Spleen (tissue), 11 donors: ENCODE measurements at regions not wholly inside any gene's neighbourhood (a gene's known extent, or its start where the extent isn't known, plus 50 kb on each side); places are given as distances from the start of the nearest gene placed in this dataset.
"Not testable (repeated sequence)": the region's sequence is repeated elsewhere in the genome, so short reads cannot be mapped to it uniquely, and the experiment has no call there.

Experiments
- DNase-seq: peaks from one replicate; pipeline ENCODE4 v3.0.0-alpha.2; 2020
- H3K27ac ChIP-seq, 8 donors: fragments of 200-600 bp; sonication (generic) in 7 of 8; 1 replicate in 4 of 8; 2 replicates in 4 of 8; pipeline versions ENCODE4 v1.5.0 to v1.8.0; 2016 to 2021; ENCODE audit warnings: inconsistent platforms in 4 of 8, mild to moderate bottlenecking in 4 of 8, moderate library complexity in 1 of 8
- H3K27me3 ChIP-seq, 7 donors: fragments of 200-600 bp; sonication (generic) in 6 of 7; replicated peaks in 1 of 7; 1 replicate in 4 of 7; 2 replicates in 3 of 7; pipeline versions ENCODE4 v1.5.0 to v1.8.0; 2016 to 2021; ENCODE audit warnings: inconsistent platforms in 3 of 7, mild to moderate bottlenecking in 1 of 7
- H3K36me3 ChIP-seq, 6 donors: fragments of 200-600 bp; sonication (generic) in 5 of 6; 1 replicate in 4 of 6; 2 replicates in 2 of 6; pipeline versions ENCODE4 v1.5.0 to v1.8.0; 2016 to 2021; ENCODE audit warnings: inconsistent platforms in 2 of 6
- H3K4me1 ChIP-seq, 6 donors: fragments of 200-600 bp; sonication (generic) in 5 of 6; 1 replicate in 3 of 6; 2 replicates in 3 of 6; pipeline versions ENCODE4 v1.5.0 to v1.8.0; 2016 to 2021; ENCODE audit warnings: inconsistent platforms in 3 of 6
- H3K4me3 ChIP-seq, 8 donors: fragments of 200-600 bp; sonication (generic) in 7 of 8; 1 replicate in 4 of 8; 2 replicates in 4 of 8; pipeline versions ENCODE4 v1.5.0 to v1.8.0; 2016 to 2021; ENCODE audit warnings: inconsistent platforms in 4 of 8, mild to moderate bottlenecking in 4 of 8, moderate library complexity in 2 of 8
- H3K9me3 ChIP-seq, 8 donors: fragments of 200-600 bp; sonication (generic) in 7 of 8; 1 replicate in 4 of 8; 2 replicates in 4 of 8; pipeline versions ENCODE4 v1.5.0 to v1.8.0; 2016 to 2021; ENCODE audit warnings: inconsistent platforms in 4 of 8
- POLR2A ChIP-seq, 3 donors: fragments of 450-650 bp; IDR thresholded peaks; one replicate each; pipeline ENCODE4 v1.5.1; 2017; ENCODE audit warnings: antibody characterized with exemption in 3 of 3, mild to moderate bottlenecking in 1 of 3
- POLR2AphosphoS5 ChIP-seq, 3 donors: sonication (generic); formaldehyde crosslinking; IDR thresholded peaks; one replicate each; pipeline ENCODE4 v1.5.1; 2017; ENCODE audit warnings: antibody characterized with exemption in 3 of 3
- WGBS, 5 donors: extraction: QIAGEN DNeasy Blood & Tissue Kit in 3 of 5; methylation state at CpG; one replicate each; pipeline versions ENCODE4 v1.1.5 to v1.1.7; 2013 to 2018; 5-methylcytosine and 5-hydroxymethylcytosine counted together
- intact Hi-C: fragments of 100-400 bp; cut with DNase I; formaldehyde crosslinking; loops from one replicate; pipeline ENCODE4 v1.15.0; 2023; ENCODE audit warnings: low total_unique reads
- TF ChIP-seq, protein P1 (sequence below), 11 experiments: fragments of 200-600 bp in 7 of 11; fragments of 450-650 bp in 4 of 11; sonication (generic) in 4 of 11; IDR thresholded peaks in 8 of 11; conservative IDR thresholded peaks in 3 of 11; 1 replicate in 7 of 11; 2 replicates in 4 of 11; pipeline versions ENCODE4 v1.4.0 to v1.8.0; 2016 to 2021; ENCODE audit warnings: antibody characterized with exemption in 11 of 11, inconsistent platforms in 4 of 11, mild to moderate bottlenecking in 1 of 11
- donor health status: healthy with polysubstance abuse.
- donor health status: DM: no; HTN: no; CAD: no; lungs with moderate emphysema.
- donor health status: DM: no; HTN: no; CAD: no.
- donor health status: Bipolar disorder and iron deficiency.
- donor health status: healthy.
- donor health status: DM: no; HTN: no; CAD: no.
- donor health status: DM: yes; HTN: yes; CAD: no.

DNA sequence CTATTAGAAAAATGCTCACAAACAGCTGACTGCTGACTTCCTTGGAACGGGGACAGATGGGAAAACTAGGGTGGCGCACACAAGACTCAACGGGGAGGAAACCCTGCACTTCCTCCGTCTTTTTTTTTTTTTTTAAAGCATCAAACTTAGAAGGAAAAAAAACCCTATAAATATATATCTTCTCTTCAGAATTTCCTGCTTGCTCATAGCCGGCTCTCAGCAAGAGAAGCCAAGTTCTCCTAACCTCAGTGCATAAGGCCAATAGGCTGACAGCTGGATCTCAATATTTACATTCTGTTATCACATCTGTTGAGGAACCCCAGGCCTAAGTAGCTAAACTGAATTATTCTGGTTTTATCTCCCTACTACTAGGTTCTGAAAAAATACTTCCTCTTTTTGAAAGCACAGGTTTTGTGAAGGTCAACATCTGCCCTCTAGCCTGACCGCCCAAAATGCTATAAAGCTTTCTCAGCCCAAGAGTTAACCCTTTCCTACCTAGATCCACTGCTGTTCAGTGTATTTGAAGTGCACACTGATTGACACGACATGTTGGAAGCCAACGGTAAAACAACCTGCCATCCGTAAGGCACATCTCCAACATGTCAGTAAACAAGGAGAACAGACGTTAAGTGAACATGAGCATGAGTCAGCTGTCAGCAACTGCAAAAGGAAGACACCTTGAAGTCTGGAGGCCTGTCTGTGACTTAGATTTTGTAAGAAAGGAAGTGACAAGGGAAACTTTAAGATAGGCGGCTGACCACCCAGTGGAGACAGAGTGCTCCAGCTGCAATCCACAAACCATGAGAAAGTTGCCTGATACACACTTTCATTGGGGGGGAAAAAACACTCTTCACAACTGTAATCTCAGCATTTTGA is 83.8 kb downstream of the EBLN1 start:
- intact Hi-C loops, result no loop called here
- H3K4me1 ChIP-seq, result peaks cover 6 to 19% (median 15%) of the 10 kb centered on the region in 6 donors
- H3K4me3 ChIP-seq, result no peak overlapping the region
- DNase-seq, result no peak
- TF ChIP-seq POLR2A (IDR thresholded peaks at IDR 0.05), result no peak
- peak overlapping the region in 4 of 8 donors; percentile 20 to 43 (median 27) for H3K27ac ChIP-seq
- no peaks in the 10 kb centered on the region for H3K36me3 ChIP-seq
- peaks cover 0 to 4% (median 0%) of the 10 kb centered on the region in 8 donors for H3K9me3 ChIP-seq
- WGBS, 5 donors, result 9 to 15% (median 12%) methylated on average over 11 of the region's 11 CpGs
- H3K27me3 ChIP-seq, result peaks cover 0 to 10% (median 0%) of the 10 kb centered on the region in 7 donors

DNA sequence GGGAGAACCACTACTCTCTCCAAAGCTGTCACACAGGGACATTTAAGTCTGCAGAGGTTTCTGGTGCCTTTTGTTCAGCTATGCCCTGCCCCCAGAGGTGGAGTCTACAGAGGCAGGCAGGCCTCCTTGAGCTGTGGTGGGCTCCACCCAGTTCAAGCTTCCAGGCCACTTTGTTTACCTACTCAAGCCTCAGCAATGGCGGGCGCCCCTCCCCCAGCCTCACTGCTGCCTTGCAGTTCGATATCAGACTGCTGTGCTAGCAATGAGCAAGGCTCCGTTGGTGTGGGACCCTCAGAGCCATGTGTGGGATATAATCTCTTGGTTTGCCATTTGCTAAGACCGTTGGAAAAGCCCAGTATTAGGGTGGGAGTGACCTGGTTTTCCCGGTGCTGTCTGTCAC is 87.0 kb downstream of the EBLN1 start:
- H3K9me3 ChIP-seq, H3K27me3 ChIP-seq, H3K36me3 ChIP-seq, H3K4me3 ChIP-seq, H3K27ac ChIP-seq, intact Hi-C loops, DNase-seq: not testable (repeated sequence)
- 86 to 96% (median 89%) methylated on average over 5 to 6 of the region's 6 CpGs for WGBS, 5 donors
- peaks cover 6 to 19% (median 15%) of the 10 kb centered on the region in 6 donors for H3K4me1 ChIP-seq

DNA sequence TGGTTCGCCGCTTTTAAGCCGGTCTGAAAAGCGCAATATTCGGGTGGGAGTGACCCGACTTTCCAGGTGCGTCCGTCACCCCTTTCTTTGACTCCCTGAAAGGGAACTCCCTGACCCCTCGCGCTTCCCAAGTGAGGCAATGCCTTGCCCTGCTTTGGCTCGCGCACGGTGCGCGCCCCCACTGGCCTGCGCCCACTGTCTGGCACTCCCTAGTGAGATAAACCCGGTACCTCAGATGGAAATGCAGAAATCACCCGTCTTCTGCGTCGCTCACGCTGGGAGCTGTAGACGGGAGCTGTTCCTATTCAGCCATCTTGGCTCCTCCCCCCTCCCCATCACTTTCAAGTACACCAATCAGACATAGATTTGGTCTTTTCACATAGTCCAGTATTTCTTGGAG is 88.2 kb downstream of the EBLN1 start:
- H3K9me3 ChIP-seq, DNase-seq, H3K4me3 ChIP-seq, H3K36me3 ChIP-seq, H3K27ac ChIP-seq, intact Hi-C loops, H3K27me3 ChIP-seq: not testable (repeated sequence)
- H3K4me1 ChIP-seq, result peaks cover 6 to 19% (median 15%) of the 10 kb centered on the region in 6 donors
- WGBS, 5 donors, result 91 to 96% (median 93%) methylated on average over 14 to 22 of the region's 22 CpGs

DNA sequence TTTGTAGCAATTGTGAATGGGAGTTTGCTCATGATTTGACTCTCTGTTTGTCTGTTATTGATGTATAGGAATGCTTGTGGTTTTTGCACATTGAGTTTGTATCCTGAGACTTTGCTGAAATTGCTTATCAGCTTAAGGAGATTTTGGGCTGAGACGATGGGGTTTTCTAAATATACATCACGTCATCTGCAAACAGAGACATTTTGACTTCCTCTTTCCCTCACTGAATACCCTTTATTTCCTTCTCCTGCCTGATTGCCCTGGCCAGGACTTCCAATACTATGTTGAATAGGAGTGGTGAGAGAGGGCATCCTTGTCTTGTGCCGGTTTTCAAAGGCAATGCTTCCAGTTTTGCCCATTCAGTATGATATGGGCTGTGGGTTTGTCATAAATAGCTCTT is 96.6 kb downstream of the EBLN1 start:
- intact Hi-C loops, H3K36me3 ChIP-seq, H3K4me1 ChIP-seq, H3K27ac ChIP-seq, H3K4me3 ChIP-seq, DNase-seq, H3K27me3 ChIP-seq: not testable (repeated sequence)
- H3K9me3 ChIP-seq, result peaks cover 0 to 17% (median 12%) of the 10 kb centered on the region in 8 donors
- 51 to 61% (median 53%) methylated on average over 3 of the region's 3 CpGs for WGBS, 5 donors

DNA sequence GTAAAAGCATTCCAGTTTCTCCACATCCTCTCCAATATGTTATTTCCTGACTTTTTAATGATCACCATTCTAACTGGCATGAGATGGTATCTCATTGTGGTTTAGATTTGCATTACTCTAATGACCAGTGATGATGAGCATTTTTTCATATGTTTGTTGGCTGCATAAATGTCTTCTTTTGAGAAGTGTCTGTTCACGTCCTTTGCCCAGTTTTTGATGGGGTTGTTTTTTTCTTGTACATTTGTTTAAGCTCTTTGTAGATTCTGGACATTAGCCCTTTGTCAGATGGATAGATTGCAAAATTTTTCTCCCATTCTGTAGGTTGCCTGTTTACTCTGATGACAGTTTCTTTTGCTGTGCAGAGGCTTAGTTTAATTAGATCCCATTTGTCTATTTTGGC is 97.7 kb downstream of the EBLN1 start:
- DNase-seq, H3K4me1 ChIP-seq, H3K27ac ChIP-seq, H3K27me3 ChIP-seq, intact Hi-C loops, H3K4me3 ChIP-seq, H3K36me3 ChIP-seq: not testable (repeated sequence)
- peaks cover 0 to 17% (median 12%) of the 10 kb centered on the region in 8 donors for H3K9me3 ChIP-seq
- WGBS, 5 donors, result 82 to 95% (median 92%) methylated on average over 1 of the region's 1 CpG

DNA sequence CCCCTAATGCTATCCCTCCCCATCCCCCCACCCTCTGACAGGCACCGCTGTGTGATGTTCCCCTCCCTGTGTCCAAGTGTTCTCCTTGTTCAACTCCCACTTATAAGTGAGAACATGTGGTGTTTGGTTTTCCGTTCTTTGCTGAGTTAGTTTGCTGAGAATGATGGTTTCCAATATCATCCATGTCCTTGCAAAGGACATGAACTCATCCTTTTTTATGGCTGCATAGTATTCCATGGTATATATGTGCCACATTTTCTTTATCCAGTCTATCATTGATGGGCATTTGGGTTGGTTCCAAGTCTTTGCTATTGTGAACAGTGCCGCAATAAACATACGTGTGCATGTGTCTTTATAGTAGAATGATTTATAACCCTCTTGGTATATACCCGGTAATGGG is 98.2 kb downstream of the EBLN1 start:
- 94 to 98% (median 95%) methylated on average over 5 of the region's 5 CpGs for WGBS, 5 donors
- peaks cover 0 to 17% (median 12%) of the 10 kb centered on the region in 8 donors for H3K9me3 ChIP-seq

DNA sequence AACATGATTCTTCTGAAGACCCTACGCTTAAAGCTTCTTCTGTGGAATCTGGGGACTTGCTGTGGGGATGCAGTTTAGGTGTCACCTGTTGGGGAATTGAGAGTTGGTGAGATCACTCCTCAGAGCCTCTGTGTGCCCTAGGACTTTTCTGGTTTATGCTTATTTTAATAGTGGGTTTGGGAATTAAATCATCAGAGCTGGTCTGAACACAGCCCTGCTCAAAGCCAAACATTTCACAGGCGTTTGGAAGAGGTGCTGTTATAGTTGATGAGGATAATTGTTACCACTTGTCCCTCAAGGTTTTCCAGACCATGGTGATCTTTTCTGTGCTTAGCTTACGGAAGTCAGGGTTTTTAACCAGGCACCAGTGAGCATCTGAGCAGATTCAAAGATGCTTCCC is 106.1 kb downstream of the EBLN1 start:
- 52 to 85% (median 80%) methylated on average over 3 of the region's 3 CpGs for WGBS, 5 donors
- H3K27ac ChIP-seq, result no peak overlapping the region
- no peak for DNase-seq
- intact Hi-C loops, result no loop called here
- TF ChIP-seq POLR2A (IDR thresholded peaks at IDR 0.05) (no peak), POLR2AphosphoS5 (IDR thresholded peaks at IDR 0.05) (no peak)
- TF ChIP-seq, protein P1, sequence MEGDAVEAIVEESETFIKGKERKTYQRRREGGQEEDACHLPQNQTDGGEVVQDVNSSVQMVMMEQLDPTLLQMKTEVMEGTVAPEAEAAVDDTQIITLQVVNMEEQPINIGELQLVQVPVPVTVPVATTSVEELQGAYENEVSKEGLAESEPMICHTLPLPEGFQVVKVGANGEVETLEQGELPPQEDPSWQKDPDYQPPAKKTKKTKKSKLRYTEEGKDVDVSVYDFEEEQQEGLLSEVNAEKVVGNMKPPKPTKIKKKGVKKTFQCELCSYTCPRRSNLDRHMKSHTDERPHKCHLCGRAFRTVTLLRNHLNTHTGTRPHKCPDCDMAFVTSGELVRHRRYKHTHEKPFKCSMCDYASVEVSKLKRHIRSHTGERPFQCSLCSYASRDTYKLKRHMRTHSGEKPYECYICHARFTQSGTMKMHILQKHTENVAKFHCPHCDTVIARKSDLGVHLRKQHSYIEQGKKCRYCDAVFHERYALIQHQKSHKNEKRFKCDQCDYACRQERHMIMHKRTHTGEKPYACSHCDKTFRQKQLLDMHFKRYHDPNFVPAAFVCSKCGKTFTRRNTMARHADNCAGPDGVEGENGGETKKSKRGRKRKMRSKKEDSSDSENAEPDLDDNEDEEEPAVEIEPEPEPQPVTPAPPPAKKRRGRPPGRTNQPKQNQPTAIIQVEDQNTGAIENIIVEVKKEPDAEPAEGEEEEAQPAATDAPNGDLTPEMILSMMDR (IDR thresholded peaks at IDR 0.05 in 8 of 11, conservative IDR thresholded peaks at IDR 0.05 in 3 of 11), result no peak
- H3K27me3 ChIP-seq, result no peaks in the 10 kb centered on the region
- no peak overlapping the region for H3K4me3 ChIP-seq
- H3K9me3 ChIP-seq, result no peaks in the 10 kb centered on the region
- H3K4me1 ChIP-seq, result no peaks in the 10 kb centered on the region
- H3K36me3 ChIP-seq, result no peaks in the 10 kb centered on the region

More for the DNA sequence above, 98.2 kb downstream of the EBLN1 start:
- intact Hi-C loops, DNase-seq, H3K27ac ChIP-seq, H3K27me3 ChIP-seq, H3K36me3 ChIP-seq, H3K4me1 ChIP-seq, H3K4me3 ChIP-seq: not testable (repeated sequence)
